GM18951 (cell line): ENCODE measurements at regions not wholly inside any gene's neighbourhood (a gene's known extent, or its start where the extent isn't known, plus 50 kb on each side); places are given as distances from the start of the nearest gene placed in this dataset.

Experiments
- POLR2A ChIP-seq: IDR thresholded peaks from 4 replicates; pipeline ENCODE4 v1.6.1; 2011; ENCODE audit warnings: mild to moderate bottlenecking; ENCODE audit not compliant: insufficient read length, insufficient read depth; ENCODE audit errors: extremely low read depth
- in situ Hi-C: fragments of 300-500 bp; cut with MboI; formaldehyde crosslinking; loops from one replicate; pipeline ENCODE4 v1.12.0; 2022; ENCODE audit warnings: low sequenced_read_pairs, mixed read lengths, inconsistent platforms; ENCODE audit not compliant: unreplicated experiment

- TF ChIP-seq POLR2A: no peak
- in situ Hi-C loops: no loop called here
Measured at GRCh38 chr2:16508490-16508851, 157.2 kb downstream of the CYRIA start.

GRCh38 chr2:16507655-16508489 lies 157.8 kb downstream of the CYRIA start:
- in situ Hi-C loops: no loop called here
- TF ChIP-seq POLR2A: no peak

GRCh38 chr2:16506366-16506765 lies 159.3 kb downstream of the CYRIA start:
- TF ChIP-seq POLR2A: no peak
- in situ Hi-C loops: no loop called here

- TF ChIP-seq POLR2A: no peak
- in situ Hi-C loops: no loop called here
Measured at GRCh38 chr2:16496426-16497388, 168.9 kb downstream of the CYRIA start.

GRCh38 chr2:16495509-16496208 lies 170.0 kb downstream of the CYRIA start:
- no peak for TF ChIP-seq POLR2A
- in situ Hi-C loops: no loop called here

GRCh38 chr2:16494836-16495508 lies 170.7 kb downstream of the CYRIA start:
- no peak for TF ChIP-seq POLR2A
- in situ Hi-C loops: no loop called here

GRCh38 chr2:16493788-16494187 lies 171.8 kb downstream of the CYRIA start:
- in situ Hi-C loops: no loop called here

GRCh38 chr2:16487686-16488085 lies 177.9 kb downstream of the CYRIA start:
- in situ Hi-C loops: no loop called here
- TF ChIP-seq POLR2A: no peak

More at GRCh38 chr2:16493788-16494187, 171.8 kb downstream of the CYRIA start:
- TF ChIP-seq POLR2A: no peak

GRCh38 chr2:16485251-16485650 lies 180.4 kb downstream of the CYRIA start:
- no peak for TF ChIP-seq POLR2A
- in situ Hi-C loops: no loop called here

GRCh38 chr2:16482460-16482859 lies 183.2 kb downstream of the CYRIA start:
- in situ Hi-C loops: no loop called here
- TF ChIP-seq POLR2A: no peak

GRCh38 chr2:16481351-16481750 lies 184.3 kb downstream of the CYRIA start:
- TF ChIP-seq POLR2A: no peak
- in situ Hi-C loops: no loop called here

GRCh38 chr2:16479721-16480120 lies 185.9 kb downstream of the CYRIA start:
- in situ Hi-C loops: no loop called here
- TF ChIP-seq POLR2A: no peak
